ENCODE measurements at regions not wholly inside any gene's neighbourhood (a gene's known extent, or its start where the extent isn't known, plus 50 kb on each side); places are given as distances from the start of the nearest gene placed in this dataset.

DNA sequence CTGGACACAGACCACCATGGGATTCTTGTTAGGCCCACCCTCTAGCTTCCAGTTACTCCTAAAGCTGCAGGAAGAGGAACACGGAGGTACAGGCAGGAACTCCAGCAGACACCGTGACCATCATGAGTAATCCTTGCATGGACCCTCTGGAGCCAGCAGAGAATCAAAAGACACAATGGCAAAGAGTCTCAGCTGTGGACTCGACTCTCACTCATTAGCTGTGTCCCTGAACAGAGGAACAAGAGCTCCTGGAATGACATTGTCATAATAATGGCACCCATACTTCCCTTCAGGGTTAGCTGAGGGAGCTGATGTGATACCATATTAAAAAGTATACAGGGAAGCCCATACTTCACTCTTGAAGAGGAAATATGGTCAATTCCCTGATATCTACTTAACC lies 176.3 kb upstream of the ASIC2 start:
- H3K9me3 ChIP-seq (ENCODE audit: control insufficient read depth, low read length), result no peaks in the 10 kb centered on the region
- H3K4me3 ChIP-seq (ENCODE audit: insufficient read depth, low read depth, low read length), result no peak overlapping the region
- H3K4me1 ChIP-seq (ENCODE audit: control insufficient read depth, insufficient read depth, low read length), result no peaks in the 10 kb centered on the region
- H3K27me3 ChIP-seq (ENCODE audit: control insufficient read depth, insufficient read depth, low read length, poor library complexity, severe bottlenecking), result no peaks in the 10 kb centered on the region
- H3K36me3 ChIP-seq (ENCODE audit: control insufficient read depth, insufficient read depth, low read length), result no peaks in the 10 kb centered on the region
- 93 to 94% methylated on average over 3 of the region's 3 CpGs for WGBS, 2 experiments
- no peak overlapping the region for H3K27ac ChIP-seq (ENCODE audit: insufficient read depth, low read depth, low read length, poor library complexity, severe bottlenecking)

- H3K27me3 ChIP-seq (ENCODE audit: control insufficient read depth, insufficient read depth, low read length, poor library complexity, severe bottlenecking), result no peaks in the 10 kb centered on the region
- no peaks in the 10 kb centered on the region for H3K9me3 ChIP-seq (ENCODE audit: control insufficient read depth, low read length)
- no peaks in the 10 kb centered on the region for H3K4me1 ChIP-seq (ENCODE audit: control insufficient read depth, insufficient read depth, low read length)
- H3K36me3 ChIP-seq (ENCODE audit: control insufficient read depth, insufficient read depth, low read length), result no peaks in the 10 kb centered on the region
- H3K4me3 ChIP-seq (ENCODE audit: insufficient read depth, low read depth, low read length), result no peak overlapping the region
- 89 to 95% methylated on average over 2 of the region's 2 CpGs for WGBS, 2 experiments
- no peak overlapping the region for H3K27ac ChIP-seq (ENCODE audit: insufficient read depth, low read depth, low read length, poor library complexity, severe bottlenecking)
Observed at GRCh38 chr17:33469911-33470310, 176.8 kb upstream of the ASIC2 start.

DNA sequence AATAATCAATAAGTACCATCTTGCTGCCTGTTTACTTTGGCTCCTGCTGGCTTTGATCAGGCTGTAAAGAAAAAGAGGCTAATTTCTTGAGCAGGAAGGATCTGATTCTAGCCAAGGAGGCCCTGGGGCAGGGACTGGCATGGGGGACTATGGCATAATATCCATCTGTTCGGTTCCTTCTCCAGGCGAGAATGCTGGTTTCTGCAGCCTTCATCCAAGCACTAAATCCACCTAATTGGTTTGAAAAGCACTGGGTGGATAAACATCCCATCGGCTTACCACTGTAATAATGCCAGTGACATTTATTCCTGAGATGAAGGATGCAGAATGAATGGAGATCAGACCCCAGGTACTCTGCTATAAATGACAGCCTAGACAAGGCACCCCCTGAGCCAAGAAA lies 180.0 kb upstream of the ASIC2 start:
- Histone ChIP-seq H3K27me3 (ENCODE audit: control insufficient read depth, insufficient read depth, low read length, poor library complexity, severe bottlenecking) (no peaks in the 10 kb centered on the region), H3K27ac (ENCODE audit: insufficient read depth, low read depth, low read length, poor library complexity, severe bottlenecking) (no peak overlapping the region), H3K4me1 (ENCODE audit: control insufficient read depth, insufficient read depth, low read length) (no peaks in the 10 kb centered on the region), H3K9me3 (ENCODE audit: control insufficient read depth, low read length) (no peaks in the 10 kb centered on the region), H3K36me3 (ENCODE audit: control insufficient read depth, insufficient read depth, low read length) (no peaks in the 10 kb centered on the region), H3K4me3 (ENCODE audit: insufficient read depth, low read depth, low read length) (no peak overlapping the region)
- 88 to 93% methylated on average over 3 of the region's 3 CpGs for WGBS, 2 experiments

DNA sequence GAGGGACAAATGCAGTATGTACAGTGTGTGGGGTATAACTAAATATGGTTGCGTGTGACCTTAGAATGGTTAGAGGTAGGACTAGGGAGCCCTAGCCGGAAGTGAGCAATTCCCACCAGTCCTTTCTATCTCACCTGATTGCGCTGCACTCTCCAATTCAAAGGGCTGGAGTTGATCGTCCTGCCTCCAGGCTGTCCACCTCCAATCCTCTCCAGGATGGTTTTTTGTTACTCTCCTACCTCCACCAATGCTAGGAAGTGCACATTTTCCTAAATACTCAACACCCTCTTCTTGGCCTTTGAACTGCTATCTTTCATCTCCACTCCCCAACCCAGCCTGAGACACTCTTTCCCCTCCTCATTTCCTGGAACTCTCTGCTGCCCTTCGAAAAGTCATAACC lies 181.7 kb upstream of the ASIC2 start:
- Histone ChIP-seq H3K4me1 (ENCODE audit: control insufficient read depth, insufficient read depth, low read length) (no peaks in the 10 kb centered on the region), H3K4me3 (ENCODE audit: insufficient read depth, low read depth, low read length) (no peak overlapping the region), H3K36me3 (ENCODE audit: control insufficient read depth, insufficient read depth, low read length) (no peaks in the 10 kb centered on the region), H3K27me3 (ENCODE audit: control insufficient read depth, insufficient read depth, low read length, poor library complexity, severe bottlenecking) (no peaks in the 10 kb centered on the region), H3K9me3 (ENCODE audit: control insufficient read depth, low read length) (no peaks in the 10 kb centered on the region), H3K27ac (ENCODE audit: insufficient read depth, low read depth, low read length, poor library complexity, severe bottlenecking) (no peak overlapping the region)
- WGBS, 2 experiments, result 87 to 93% methylated on average over 5 of the region's 5 CpGs

DNA sequence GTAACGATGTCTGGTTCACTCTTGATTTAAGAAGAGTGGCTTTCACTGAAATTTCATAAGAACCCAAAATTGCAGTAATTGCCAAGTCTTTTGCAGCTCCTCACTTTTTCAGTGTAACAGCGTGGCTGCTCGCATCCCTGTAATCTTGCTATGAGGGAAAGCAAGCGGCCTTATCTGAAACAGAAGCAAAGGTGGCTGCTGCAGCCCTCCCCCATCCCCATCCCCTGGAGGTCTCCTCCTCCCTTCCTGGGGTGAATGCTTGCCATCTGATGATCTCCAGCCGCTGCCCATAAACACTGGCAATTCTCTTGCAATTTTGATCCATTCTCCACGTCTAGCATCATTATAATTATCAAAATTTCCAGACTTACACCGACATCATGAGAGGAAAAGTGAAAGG lies 182.5 kb upstream of the ASIC2 start:
- Histone ChIP-seq H3K27me3 (ENCODE audit: control insufficient read depth, insufficient read depth, low read length, poor library complexity, severe bottlenecking) (no peaks in the 10 kb centered on the region), H3K4me1 (ENCODE audit: control insufficient read depth, insufficient read depth, low read length) (no peaks in the 10 kb centered on the region), H3K4me3 (ENCODE audit: insufficient read depth, low read depth, low read length) (no peak overlapping the region), H3K27ac (ENCODE audit: insufficient read depth, low read depth, low read length, poor library complexity, severe bottlenecking) (no peak overlapping the region), H3K9me3 (ENCODE audit: control insufficient read depth, low read length) (no peaks in the 10 kb centered on the region), H3K36me3 (ENCODE audit: control insufficient read depth, insufficient read depth, low read length) (no peaks in the 10 kb centered on the region)
- 74 to 80% methylated on average over 5 to 7 of the region's 7 CpGs for WGBS, 2 experiments

- WGBS, 2 experiments, result 93 to 96% methylated on average over 4 of the region's 4 CpGs
- Histone ChIP-seq H3K27ac (ENCODE audit: insufficient read depth, low read depth, low read length, poor library complexity, severe bottlenecking) (no peak overlapping the region), H3K9me3 (ENCODE audit: control insufficient read depth, low read length) (no peaks in the 10 kb centered on the region), H3K36me3 (ENCODE audit: control insufficient read depth, insufficient read depth, low read length) (no peaks in the 10 kb centered on the region), H3K4me1 (ENCODE audit: control insufficient read depth, insufficient read depth, low read length) (no peaks in the 10 kb centered on the region), H3K27me3 (ENCODE audit: control insufficient read depth, insufficient read depth, low read length, poor library complexity, severe bottlenecking) (no peaks in the 10 kb centered on the region), H3K4me3 (ENCODE audit: insufficient read depth, low read depth, low read length) (no peak overlapping the region)
Observed at GRCh38 chr17:33481652-33482051, 188.6 kb upstream of the ASIC2 start.

DNA sequence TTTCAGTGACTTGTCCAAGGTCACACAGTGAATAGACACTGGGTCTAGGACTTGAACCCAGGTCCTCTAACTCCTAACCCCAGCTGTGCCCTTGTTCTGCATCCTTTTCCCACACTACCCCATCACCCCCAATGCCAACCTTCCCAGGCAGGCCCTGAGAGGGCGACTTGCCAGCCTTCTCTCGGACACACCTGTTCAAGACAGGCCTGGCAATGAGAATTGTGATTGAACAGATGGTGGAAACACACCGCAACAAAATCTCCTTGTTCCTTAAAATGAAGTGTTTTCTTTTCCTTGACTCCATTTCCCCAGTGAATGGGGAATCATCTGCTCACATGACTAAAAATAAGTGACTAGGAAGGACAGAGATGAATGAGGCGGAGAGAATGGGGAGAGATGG lies 189.5 kb upstream of the ASIC2 start:
- H3K4me1 ChIP-seq (ENCODE audit: control insufficient read depth, insufficient read depth, low read length), result no peaks in the 10 kb centered on the region
- H3K27me3 ChIP-seq (ENCODE audit: control insufficient read depth, insufficient read depth, low read length, poor library complexity, severe bottlenecking), result no peaks in the 10 kb centered on the region
- H3K27ac ChIP-seq (ENCODE audit: insufficient read depth, low read depth, low read length, poor library complexity, severe bottlenecking), result no peak overlapping the region
- H3K9me3 ChIP-seq (ENCODE audit: control insufficient read depth, low read length), result no peaks in the 10 kb centered on the region
- H3K4me3 ChIP-seq (ENCODE audit: insufficient read depth, low read depth, low read length), result no peak overlapping the region
- WGBS, 2 experiments, result 91 to 95% methylated on average over 4 of the region's 4 CpGs
- H3K36me3 ChIP-seq (ENCODE audit: control insufficient read depth, insufficient read depth, low read length), result no peaks in the 10 kb centered on the region

DNA sequence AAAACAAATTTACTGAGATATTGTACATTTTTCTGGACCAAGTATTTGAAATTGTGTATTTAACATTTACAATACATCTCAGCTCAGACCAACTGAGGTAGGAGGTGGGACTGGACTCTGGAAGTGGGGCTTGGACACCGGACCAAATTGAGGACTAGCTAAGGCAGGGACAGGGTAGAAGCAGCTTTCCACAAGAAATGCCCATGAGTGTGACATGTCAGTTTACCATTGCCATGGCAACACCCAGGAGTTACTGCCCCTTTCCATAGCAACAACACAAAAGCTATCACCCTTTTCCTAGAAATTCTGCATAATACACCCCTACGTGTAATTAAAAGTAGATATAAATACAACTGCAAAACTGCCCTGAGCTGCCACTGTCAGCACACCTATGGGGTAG lies 191.5 kb upstream of the ASIC2 start:
- Histone ChIP-seq H3K4me3 (ENCODE audit: insufficient read depth, low read depth, low read length) (no peak overlapping the region), H3K36me3 (ENCODE audit: control insufficient read depth, insufficient read depth, low read length) (no peaks in the 10 kb centered on the region), H3K27ac (ENCODE audit: insufficient read depth, low read depth, low read length, poor library complexity, severe bottlenecking) (no peak overlapping the region), H3K27me3 (ENCODE audit: control insufficient read depth, insufficient read depth, low read length, poor library complexity, severe bottlenecking) (no peaks in the 10 kb centered on the region), H3K9me3 (ENCODE audit: control insufficient read depth, low read length) (no peaks in the 10 kb centered on the region), H3K4me1 (ENCODE audit: control insufficient read depth, insufficient read depth, low read length) (no peaks in the 10 kb centered on the region)
- WGBS, 2 experiments, result 89 to 95% methylated on average over 2 of the region's 2 CpGs

DNA sequence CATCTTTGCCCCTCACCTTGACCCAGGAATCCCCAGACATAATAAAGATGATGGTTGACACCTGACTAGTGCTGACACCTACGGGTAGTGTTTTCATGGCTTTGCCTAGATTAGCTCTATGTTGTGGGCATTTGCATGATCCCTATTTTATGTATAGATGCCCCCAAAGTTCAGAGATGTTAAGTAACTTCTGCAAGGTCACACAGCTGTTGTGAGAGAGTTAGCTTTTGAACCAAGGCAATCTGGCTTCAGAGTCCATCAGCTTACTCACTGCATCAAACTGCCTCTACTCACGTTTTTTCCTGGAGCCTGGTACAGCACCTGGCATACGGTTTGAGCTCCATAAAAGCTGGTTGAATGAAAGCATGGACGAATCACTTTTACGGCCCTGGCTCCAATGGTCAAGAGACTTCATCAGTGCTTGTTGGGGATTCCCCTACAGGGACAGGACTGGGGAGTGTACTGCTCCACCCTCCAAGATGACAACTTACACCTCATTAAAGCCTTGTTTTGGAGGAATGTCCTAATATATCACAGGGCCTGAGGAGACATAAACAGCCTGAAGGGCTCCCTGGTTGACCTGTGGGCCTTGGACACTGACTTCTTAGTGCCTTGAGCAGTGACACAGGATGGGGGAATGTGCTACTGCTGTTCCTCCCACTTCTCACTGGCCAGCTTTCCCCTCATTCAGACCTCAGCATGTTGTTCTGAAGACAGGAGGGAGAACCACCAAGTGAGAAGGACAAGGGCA lies 193.2 kb upstream of the ASIC2 start:
- H3K4me1 ChIP-seq (ENCODE audit: control insufficient read depth, insufficient read depth, low read length), result no peaks in the 10 kb centered on the region
- no peaks in the 10 kb centered on the region for H3K9me3 ChIP-seq (ENCODE audit: control insufficient read depth, low read length)
- H3K36me3 ChIP-seq (ENCODE audit: control insufficient read depth, insufficient read depth, low read length), result no peaks in the 10 kb centered on the region
- H3K4me3 ChIP-seq (ENCODE audit: insufficient read depth, low read depth, low read length), result no peak overlapping the region
- 87 to 91% methylated on average over 5 of the region's 5 CpGs for WGBS, 2 experiments
- no peaks in the 10 kb centered on the region for H3K27me3 ChIP-seq (ENCODE audit: control insufficient read depth, insufficient read depth, low read length, poor library complexity, severe bottlenecking)
- H3K27ac ChIP-seq (ENCODE audit: insufficient read depth, low read depth, low read length, poor library complexity, severe bottlenecking), result no peak overlapping the region

GRCh38 chr17:33487187-33487879 lies 194.2 kb upstream of the ASIC2 start:
- H3K36me3 ChIP-seq (ENCODE audit: control insufficient read depth, insufficient read depth, low read length), result no peaks in the 10 kb centered on the region
- no peak overlapping the region for H3K4me3 ChIP-seq (ENCODE audit: insufficient read depth, low read depth, low read length)
- no peak overlapping the region for H3K27ac ChIP-seq (ENCODE audit: insufficient read depth, low read depth, low read length, poor library complexity, severe bottlenecking)
- no peaks in the 10 kb centered on the region for H3K4me1 ChIP-seq (ENCODE audit: control insufficient read depth, insufficient read depth, low read length)
- no peaks in the 10 kb centered on the region for H3K27me3 ChIP-seq (ENCODE audit: control insufficient read depth, insufficient read depth, low read length, poor library complexity, severe bottlenecking)
- whole genome bisulfite sequencing, 2 experiments, result 90 to 94% methylated on average over 4 of the region's 4 CpGs
- H3K9me3 ChIP-seq (ENCODE audit: control insufficient read depth, low read length), result no peaks in the 10 kb centered on the region
